Mesothelial cell of epicardium (in vitro differentiated cells): ENCODE measurements at regions not wholly inside any gene's neighbourhood (a gene's known extent, or its start where the extent isn't known, plus 50 kb on each side); places are given as distances from the start of the nearest gene placed in this dataset.

Experiments
- DNase-seq, 2 experiments: peaks; one replicate each; pipeline ENCODE4 v3.0.0; 2021; ENCODE audit warnings: low spot score in 2 of 2; ENCODE audit not compliant: unreplicated experiment in 2 of 2
- H3K27ac Mint-ChIP-seq: 2 replicates; pipeline ENCODE4 v1.8.0; 2021; ENCODE audit warnings: mixed read lengths
- H3K27me3 Mint-ChIP-seq: 2 replicates; pipeline ENCODE4 v1.8.0; 2021; ENCODE audit warnings: low read depth, mixed read lengths
- H3K36me3 Mint-ChIP-seq: 2 replicates; pipeline ENCODE4 v1.8.0; 2021; ENCODE audit warnings: mixed read lengths
- H3K4me1 Mint-ChIP-seq: 2 replicates; pipeline ENCODE4 v1.8.0; 2021; ENCODE audit warnings: mixed read lengths
- H3K4me3 Mint-ChIP-seq: 2 replicates; pipeline ENCODE4 v1.8.0; 2021; ENCODE audit warnings: mild to moderate bottlenecking, moderate library complexity, mixed read lengths
- H3K9me3 Mint-ChIP-seq: 2 replicates; pipeline ENCODE4 v1.8.0; 2021; ENCODE audit warnings: mixed read lengths
- TF ChIP-seq, protein P1 (sequence below): fragments of 200-600 bp; sonication (generic); IDR thresholded peaks from one replicate; pipeline ENCODE4 v1.5.0; 2021; ENCODE audit warnings: antibody characterized with exemption; ENCODE audit not compliant: unreplicated experiment

- Mint-ChIP-seq H3K36me3 (no peaks in the 10 kb centered on the region), H3K27ac (no peak overlapping the region), H3K9me3 (no peaks in the 10 kb centered on the region), H3K27me3 (peaks cover 18% of the 10 kb centered on the region), H3K4me1 (no peaks in the 10 kb centered on the region), H3K4me3 (no peak overlapping the region)
- TF ChIP-seq, protein P1, sequence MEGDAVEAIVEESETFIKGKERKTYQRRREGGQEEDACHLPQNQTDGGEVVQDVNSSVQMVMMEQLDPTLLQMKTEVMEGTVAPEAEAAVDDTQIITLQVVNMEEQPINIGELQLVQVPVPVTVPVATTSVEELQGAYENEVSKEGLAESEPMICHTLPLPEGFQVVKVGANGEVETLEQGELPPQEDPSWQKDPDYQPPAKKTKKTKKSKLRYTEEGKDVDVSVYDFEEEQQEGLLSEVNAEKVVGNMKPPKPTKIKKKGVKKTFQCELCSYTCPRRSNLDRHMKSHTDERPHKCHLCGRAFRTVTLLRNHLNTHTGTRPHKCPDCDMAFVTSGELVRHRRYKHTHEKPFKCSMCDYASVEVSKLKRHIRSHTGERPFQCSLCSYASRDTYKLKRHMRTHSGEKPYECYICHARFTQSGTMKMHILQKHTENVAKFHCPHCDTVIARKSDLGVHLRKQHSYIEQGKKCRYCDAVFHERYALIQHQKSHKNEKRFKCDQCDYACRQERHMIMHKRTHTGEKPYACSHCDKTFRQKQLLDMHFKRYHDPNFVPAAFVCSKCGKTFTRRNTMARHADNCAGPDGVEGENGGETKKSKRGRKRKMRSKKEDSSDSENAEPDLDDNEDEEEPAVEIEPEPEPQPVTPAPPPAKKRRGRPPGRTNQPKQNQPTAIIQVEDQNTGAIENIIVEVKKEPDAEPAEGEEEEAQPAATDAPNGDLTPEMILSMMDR, result no peak
- DNase-seq, result no peak
Observed at GRCh38 chr12:45654002-45654665, 75.4 kb upstream of the ARID2 start.

DNA sequence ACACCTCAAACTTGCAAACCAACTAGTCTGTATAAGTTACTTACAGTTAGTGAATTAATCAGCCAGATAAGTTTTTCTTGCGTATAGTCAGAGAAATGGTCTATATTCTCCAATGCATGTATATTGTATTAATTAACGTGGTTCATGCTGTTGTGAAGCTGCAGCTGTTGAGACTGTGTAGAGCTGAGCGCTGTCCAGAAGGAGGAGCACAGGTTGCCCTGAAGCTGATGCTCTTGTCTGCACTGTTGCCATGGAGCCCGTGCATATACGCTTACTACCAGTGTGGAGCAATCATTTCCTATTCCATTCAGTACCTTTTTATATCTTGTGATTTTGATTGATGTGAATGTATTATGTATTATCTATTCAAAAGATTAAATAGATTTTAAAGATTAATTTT, 74.3 kb upstream of the ARID2 start:
- H3K9me3 Mint-ChIP-seq, result peaks cover 4% of the 10 kb centered on the region
- H3K27ac Mint-ChIP-seq, result no peak overlapping the region
- H3K4me3 Mint-ChIP-seq, result no peak overlapping the region
- no peak for DNase-seq
- H3K36me3 Mint-ChIP-seq, result no peaks in the 10 kb centered on the region
- TF ChIP-seq, protein P1, result no peak
- H3K4me1 Mint-ChIP-seq, result no peaks in the 10 kb centered on the region
- peaks cover 13% of the 10 kb centered on the region for H3K27me3 Mint-ChIP-seq

GRCh38 chr12:45655743-45656142, 73.8 kb upstream of the ARID2 start:
- Mint-ChIP-seq H3K4me1 (no peaks in the 10 kb centered on the region), H3K9me3 (peaks cover 4% of the 10 kb centered on the region), H3K36me3 (no peaks in the 10 kb centered on the region), H3K27ac (no peak overlapping the region), H3K4me3 (no peak overlapping the region), H3K27me3 (peaks cover 13% of the 10 kb centered on the region)
- TF ChIP-seq, protein P1, result no peak
- DNase-seq, result no peak

DNA sequence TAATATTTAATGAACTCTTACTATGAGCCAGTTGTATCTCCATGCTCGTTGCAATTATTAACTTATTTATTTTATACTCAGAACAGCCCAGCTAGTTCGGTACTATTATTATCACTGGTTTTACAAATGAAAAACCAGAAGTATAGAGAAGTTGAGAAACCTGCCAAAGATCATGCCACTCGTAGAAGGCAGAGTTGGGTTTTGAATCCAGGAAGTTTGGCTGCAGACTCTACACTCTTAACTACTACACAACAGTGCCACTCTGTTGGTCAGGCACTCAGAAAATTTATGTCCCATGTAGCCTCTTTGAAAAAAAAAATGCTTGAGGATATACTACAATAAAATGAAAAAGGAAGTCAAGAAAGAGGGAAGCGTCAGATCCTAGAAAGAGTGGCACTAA, 71.5 kb upstream of the ARID2 start:
- no peaks in the 10 kb centered on the region for H3K4me1 Mint-ChIP-seq
- no peak overlapping the region for H3K4me3 Mint-ChIP-seq
- H3K27me3 Mint-ChIP-seq, result peaks cover 13% of the 10 kb centered on the region
- TF ChIP-seq, protein P1, result no peak
- H3K27ac Mint-ChIP-seq, result no peak overlapping the region
- H3K36me3 Mint-ChIP-seq, result no peaks in the 10 kb centered on the region
- H3K9me3 Mint-ChIP-seq, result peaks cover 4% of the 10 kb centered on the region
- no peak for DNase-seq

GRCh38 chr12:45660330-45660729, 69.2 kb upstream of the ARID2 start:
- Mint-ChIP-seq H3K27me3 (peaks cover 16% of the 10 kb centered on the region), H3K4me3 (no peak overlapping the region), H3K27ac (no peak overlapping the region), H3K4me1 (no peaks in the 10 kb centered on the region), H3K36me3 (no peaks in the 10 kb centered on the region), H3K9me3 (peaks cover 4% of the 10 kb centered on the region)
- TF ChIP-seq, protein P1, result no peak
- DNase-seq, result no peak

GRCh38 chr12:45663455-45663854, 66.1 kb upstream of the ARID2 start:
- H3K4me3 Mint-ChIP-seq, result no peak overlapping the region
- TF ChIP-seq, protein P1, result no peak
- H3K27me3 Mint-ChIP-seq, result peaks cover 6% of the 10 kb centered on the region
- no peak overlapping the region for H3K27ac Mint-ChIP-seq
- no peak for DNase-seq
- H3K9me3 Mint-ChIP-seq, result peaks cover 4% of the 10 kb centered on the region
- H3K4me1 Mint-ChIP-seq, result no peaks in the 10 kb centered on the region
- H3K36me3 Mint-ChIP-seq, result no peaks in the 10 kb centered on the region
